Fibroblast of villous mesenchyme (primary cell): ENCODE measurements at regions not wholly inside any gene's neighbourhood (a gene's known extent, or its start where the extent isn't known, plus 50 kb on each side); places are given as distances from the start of the nearest gene placed in this dataset.

Source experiments
- DNase-seq: peaks from one replicate; pipeline ENCODE4 v3.0.0-alpha.2; 2010; ENCODE audit warnings: low read depth
- H3K4me3 ChIP-seq: 2 replicates; pipeline ENCODE4 v1.5.1; 2011; ENCODE audit warnings: low read depth, mild to moderate bottlenecking, low read length
- CTCF ChIP-seq: IDR thresholded peaks from 2 replicates; pipeline ENCODE4 v1.5.1; 2012; ENCODE audit warnings: low read depth, mild to moderate bottlenecking, low read length; ENCODE audit not compliant: insufficient read depth

GRCh38 chr5:66540078-66540477, 56.1 kb upstream of the MAST4 start:
- no peak for TF ChIP-seq CTCF
- no peak overlapping the region for H3K4me3 ChIP-seq
- DNase-seq = no peak

- TF ChIP-seq CTCF = no peak
- no peak for DNase-seq
- no peak overlapping the region for H3K4me3 ChIP-seq
Observed at GRCh38 chr5:66542711-66543110, 53.5 kb upstream of the MAST4 start.
